ENCODE measurements at regions not wholly inside any gene's neighbourhood (a gene's known extent, or its start where the extent isn't known, plus 50 kb on each side); places are given as distances from the start of the nearest gene placed in this dataset.
"Not testable (repeated sequence)": the region's sequence is repeated elsewhere in the genome, so short reads cannot be mapped to it uniquely, and the experiment has no call there.

GRCh38 chr19:30682146-30682998 is 310.2 kb downstream of the ZNF536 start:
- Histone ChIP-seq H3K4me2 (no peak overlapping the region), H3K9me3 (ENCODE audit: low read depth) (no peaks in the 10 kb centered on the region), H3K27ac (no peak overlapping the region), H3K36me3 (replicated peaks; ENCODE audit: insufficient read depth, low read depth) (no peaks in the 10 kb centered on the region), H3K4me3 (no peak overlapping the region), H3K9me2 (replicated peaks; ENCODE audit: insufficient read depth) (no peaks in the 10 kb centered on the region), H3K27me3 (peaks cover 15% of the 10 kb centered on the region), H2AFZ (no peak overlapping the region), H4K20me1 (ENCODE audit: insufficient read depth, poor library complexity, severe bottlenecking) (no peaks in the 10 kb centered on the region), H3K4me1 (ENCODE audit: insufficient read depth) (peaks cover 12% of the 10 kb centered on the region), H3K79me2 (no peaks in the 10 kb centered on the region)
- DNase-seq (ENCODE audit: low spot score): no peak
- 69% methylated on average over 27 of the region's 27 CpGs for WGBS (ENCODE audit: low lambda C conversion rate, missing lambda C conversion rate)
- no peak for TF ChIP-seq CTCF (IDR thresholded peaks at IDR 0.05; ENCODE audit: poor library complexity)
- TF ChIP-seq EZH2phosphoT487 (IDR thresholded peaks at IDR 0.05; ENCODE audit: low read depth, severe bottlenecking, unreplicated experiment): no peak
- no peak for TF ChIP-seq EZH2 (IDR thresholded peaks at IDR 0.05; ENCODE audit: borderline replicate concordance)

- Histone ChIP-seq H3K4me2 (no peak overlapping the region), H3K27ac (no peak overlapping the region), H3K79me2 (no peaks in the 10 kb centered on the region), H3K36me3 (replicated peaks; ENCODE audit: insufficient read depth, low read depth) (no peaks in the 10 kb centered on the region), H3K27me3 (peaks cover 11% of the 10 kb centered on the region), H3K4me3 (no peak overlapping the region), H2AFZ (no peak overlapping the region), H3K9me3 (ENCODE audit: low read depth) (no peaks in the 10 kb centered on the region), H4K20me1 (ENCODE audit: insufficient read depth, poor library complexity, severe bottlenecking) (no peaks in the 10 kb centered on the region), H3K4me1 (ENCODE audit: insufficient read depth) (peaks cover 3% of the 10 kb centered on the region), H3K9me2 (replicated peaks; ENCODE audit: insufficient read depth) (no peaks in the 10 kb centered on the region)
- DNase-seq (ENCODE audit: low spot score): no peak
- 83% methylated on average over 19 of the region's 19 CpGs for WGBS (ENCODE audit: low lambda C conversion rate, missing lambda C conversion rate)
- no peak for TF ChIP-seq CTCF (IDR thresholded peaks at IDR 0.05; ENCODE audit: poor library complexity)
- no peak for TF ChIP-seq EZH2phosphoT487 (IDR thresholded peaks at IDR 0.05; ENCODE audit: low read depth, severe bottlenecking, unreplicated experiment)
- no peak for TF ChIP-seq EZH2 (IDR thresholded peaks at IDR 0.05; ENCODE audit: borderline replicate concordance)
Observed at GRCh38 chr19:30681162-30682100, 309.2 kb downstream of the ZNF536 start.

- 88% methylated on average over 3 of the region's 3 CpGs for WGBS (ENCODE audit: low lambda C conversion rate, missing lambda C conversion rate)
- not testable (repeated sequence) for H3K9me2 ChIP-seq (replicated peaks; ENCODE audit: insufficient read depth); H3K79me2 ChIP-seq; H3K9me3 ChIP-seq (ENCODE audit: low read depth); H3K4me2 ChIP-seq; H3K36me3 ChIP-seq (replicated peaks; ENCODE audit: insufficient read depth, low read depth); H3K27ac ChIP-seq; H3K4me1 ChIP-seq (ENCODE audit: insufficient read depth); H4K20me1 ChIP-seq (ENCODE audit: insufficient read depth, poor library complexity, severe bottlenecking); H2AFZ ChIP-seq; H3K4me3 ChIP-seq; DNase-seq (ENCODE audit: low spot score); H3K27me3 ChIP-seq
Observed at GRCh38 chr19:30680399-30680798, 308.2 kb downstream of the ZNF536 start.

GRCh38 chr19:30679789-30680188 is 307.6 kb downstream of the ZNF536 start:
- Histone ChIP-seq H3K4me2 (no peak overlapping the region), H3K4me1 (ENCODE audit: insufficient read depth) (no peaks in the 10 kb centered on the region), H3K79me2 (no peaks in the 10 kb centered on the region), H3K27ac (no peak overlapping the region), H3K27me3 (no peaks in the 10 kb centered on the region), H4K20me1 (ENCODE audit: insufficient read depth, poor library complexity, severe bottlenecking) (no peaks in the 10 kb centered on the region), H3K9me3 (ENCODE audit: low read depth) (no peaks in the 10 kb centered on the region), H3K36me3 (replicated peaks; ENCODE audit: insufficient read depth, low read depth) (no peaks in the 10 kb centered on the region), H3K4me3 (no peak overlapping the region), H3K9me2 (replicated peaks; ENCODE audit: insufficient read depth) (no peaks in the 10 kb centered on the region), H2AFZ (no peak overlapping the region)
- 87% methylated on average over 6 of the region's 6 CpGs for WGBS (ENCODE audit: low lambda C conversion rate, missing lambda C conversion rate)
- no peak for DNase-seq (ENCODE audit: low spot score)
- TF ChIP-seq EZH2 (IDR thresholded peaks at IDR 0.05; ENCODE audit: borderline replicate concordance) (no peak), CTCF (IDR thresholded peaks at IDR 0.05; ENCODE audit: poor library complexity) (no peak), EZH2phosphoT487 (IDR thresholded peaks at IDR 0.05; ENCODE audit: low read depth, severe bottlenecking, unreplicated experiment) (no peak)

Data from hepatocyte (in vitro differentiated cells).